NCI-H2227 treated with DMSO at 0.1 percent for 48 hours (cell line): ENCODE measurements at regions not wholly inside any gene's neighbourhood (a gene's known extent, or its start where the extent isn't known, plus 50 kb on each side); places are given as distances from the start of the nearest gene placed in this dataset.

Experiments used
- DNase-seq: peaks from one replicate; lab custom pipeline; 2025; lab: John Stamatoyannopoulos, UW

GRCh38 chr2:64196963-64197362, 52.7 kb upstream of the PELI1 start:
- DNase-seq, result no peak

GRCh38 chr2:64201151-64201550, 56.9 kb upstream of the PELI1 start:
- DNase-seq, result no peak

GRCh38 chr2:64202206-64202845, 58.1 kb upstream of the PELI1 start:
- DNase-seq, result no peak

- no peak for DNase-seq
These were observed 59.1 kb upstream of the PELI1 start for GRCh38 chr2:64203131-64203857.

- peak; percentile 39 for DNase-seq
These were observed 59.8 kb upstream of the PELI1 start for GRCh38 chr2:64203858-64204632.

GRCh38 chr2:64204703-64205102, 60.5 kb upstream of the PELI1 start:
- no peak for DNase-seq

- no peak for DNase-seq
These were observed 61.2 kb upstream of the PELI1 start for GRCh38 chr2:64205415-64205814.

- DNase-seq, result no peak
These were observed 63.4 kb upstream of the PELI1 start for GRCh38 chr2:64207573-64207972.

GRCh38 chr2:64210816-64211215, 66.6 kb upstream of the PELI1 start:
- DNase-seq, result no peak

- DNase-seq, result no peak
These were observed 67.2 kb upstream of the PELI1 start for GRCh38 chr2:64211276-64211921.

GRCh38 chr2:64212346-64212745, 68.1 kb upstream of the PELI1 start:
- no peak for DNase-seq

GRCh38 chr2:64212801-64213321, 68.6 kb upstream of the PELI1 start:
- DNase-seq, result no peak

GRCh38 chr2:64213532-64214275, 69.5 kb upstream of the PELI1 start:
- no peak for DNase-seq

GRCh38 chr2:64214281-64215115, 70.3 kb upstream of the PELI1 start:
- no peak for DNase-seq

GRCh38 chr2:64217198-64217869, 73.1 kb upstream of the PELI1 start:
- DNase-seq, result no peak

GRCh38 chr2:64218137-64218802, 74.0 kb upstream of the PELI1 start:
- DNase-seq, result no peak

GRCh38 chr2:64219149-64219548, 74.9 kb upstream of the PELI1 start:
- no peak for DNase-seq

- no peak for DNase-seq
These were observed 76.0 kb upstream of the PELI1 start for GRCh38 chr2:64220265-64220664.

GRCh38 chr2:64220894-64221617, 76.8 kb upstream of the PELI1 start:
- DNase-seq, result no peak
